Choroid plexus epithelial cell (primary cell): ENCODE measurements at regions not wholly inside any gene's neighbourhood (a gene's known extent, or its start where the extent isn't known, plus 50 kb on each side); places are given as distances from the start of the nearest gene placed in this dataset.

Source experiments
- DNase-seq: peaks from one replicate; pipeline ENCODE4 v3.0.0-alpha.2; 2010; ENCODE audit warnings: low read depth
- H3K4me3 ChIP-seq: 2 replicates; pipeline ENCODE4 v1.5.1; 2011; ENCODE audit warnings: low read depth, mild to moderate bottlenecking, control low read depth, low read length, moderate library complexity
- TF ChIP-seq, protein P1 (sequence below): conservative IDR thresholded peaks from 2 replicates; pipeline ENCODE4 v1.5.1; 2011; ENCODE audit warnings: low read depth, mild to moderate bottlenecking, control low read depth, inconsistent platforms, low read length, moderate library complexity

DNA sequence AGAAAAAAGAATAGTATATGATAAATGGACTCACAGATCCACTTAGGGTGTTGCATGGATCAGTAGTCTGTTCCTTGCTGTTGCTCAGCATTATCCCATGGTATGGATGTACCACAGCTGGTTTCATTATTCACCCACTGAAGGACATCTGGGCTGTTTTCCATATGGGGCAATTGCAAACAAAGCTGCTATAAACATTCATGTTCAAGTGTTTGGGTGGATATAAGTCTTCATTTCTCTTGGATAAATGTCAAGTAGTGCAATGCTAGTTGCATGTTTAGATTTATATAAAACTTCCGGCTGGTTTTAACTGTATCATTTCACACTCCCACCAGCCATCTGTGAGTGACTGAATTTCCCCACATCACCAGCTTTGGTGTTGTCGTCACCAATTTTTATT, 137.7 kb downstream of the ASB7 start:
- no peak for DNase-seq
- no peak overlapping the region for H3K4me3 ChIP-seq
- TF ChIP-seq, protein P1, sequence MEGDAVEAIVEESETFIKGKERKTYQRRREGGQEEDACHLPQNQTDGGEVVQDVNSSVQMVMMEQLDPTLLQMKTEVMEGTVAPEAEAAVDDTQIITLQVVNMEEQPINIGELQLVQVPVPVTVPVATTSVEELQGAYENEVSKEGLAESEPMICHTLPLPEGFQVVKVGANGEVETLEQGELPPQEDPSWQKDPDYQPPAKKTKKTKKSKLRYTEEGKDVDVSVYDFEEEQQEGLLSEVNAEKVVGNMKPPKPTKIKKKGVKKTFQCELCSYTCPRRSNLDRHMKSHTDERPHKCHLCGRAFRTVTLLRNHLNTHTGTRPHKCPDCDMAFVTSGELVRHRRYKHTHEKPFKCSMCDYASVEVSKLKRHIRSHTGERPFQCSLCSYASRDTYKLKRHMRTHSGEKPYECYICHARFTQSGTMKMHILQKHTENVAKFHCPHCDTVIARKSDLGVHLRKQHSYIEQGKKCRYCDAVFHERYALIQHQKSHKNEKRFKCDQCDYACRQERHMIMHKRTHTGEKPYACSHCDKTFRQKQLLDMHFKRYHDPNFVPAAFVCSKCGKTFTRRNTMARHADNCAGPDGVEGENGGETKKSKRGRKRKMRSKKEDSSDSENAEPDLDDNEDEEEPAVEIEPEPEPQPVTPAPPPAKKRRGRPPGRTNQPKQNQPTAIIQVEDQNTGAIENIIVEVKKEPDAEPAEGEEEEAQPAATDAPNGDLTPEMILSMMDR, result no peak

DNA sequence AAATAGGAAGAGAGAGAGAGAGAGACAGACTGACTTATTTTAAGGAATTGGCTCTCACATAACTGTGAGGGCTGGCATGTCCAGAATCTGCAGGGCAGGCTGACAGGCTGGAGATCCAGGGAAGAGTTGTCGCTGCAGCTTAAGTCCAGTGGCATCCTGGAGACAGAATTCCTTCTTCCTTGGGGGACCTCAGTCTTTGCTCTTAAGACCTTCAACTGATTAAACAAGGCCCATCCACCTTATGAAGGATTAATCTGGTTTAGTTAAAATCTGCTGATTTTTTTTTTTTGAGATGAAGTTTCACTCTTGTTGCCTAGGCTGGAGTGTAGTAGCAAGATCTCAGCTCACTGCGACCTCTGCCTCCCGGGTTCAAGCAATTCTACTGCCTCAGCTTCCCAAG, 128.0 kb upstream of the ALDH1A3 start:
- DNase-seq, result no peak
- TF ChIP-seq, protein P1, result no peak
- no peak overlapping the region for H3K4me3 ChIP-seq

GRCh38 chr15:100753503-100753902, 126.1 kb upstream of the ALDH1A3 start:
- DNase-seq, result no peak
- H3K4me3 ChIP-seq, result no peak overlapping the region
- TF ChIP-seq, protein P1, result no peak

DNA sequence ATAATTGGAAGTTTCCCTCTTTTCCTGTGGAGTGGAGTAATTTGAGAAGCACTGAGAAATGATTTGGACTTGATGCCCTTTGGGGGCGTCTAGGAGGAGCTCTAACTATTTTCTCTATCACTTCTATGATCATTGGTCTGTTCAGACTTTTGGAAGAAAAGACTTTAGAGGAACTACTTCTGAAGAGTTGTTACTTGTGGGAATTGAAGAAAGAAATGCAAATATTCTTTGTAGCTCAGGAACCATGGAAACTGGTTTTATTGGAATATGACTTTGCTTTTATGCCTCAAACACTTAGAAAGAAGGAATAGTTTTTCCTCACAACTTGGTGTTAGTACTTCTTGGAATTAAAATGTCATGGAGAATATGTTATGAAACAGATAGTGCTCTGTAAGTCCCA, 122.0 kb upstream of the ALDH1A3 start:
- H3K4me3 ChIP-seq, result no peak overlapping the region
- no peak for DNase-seq
- TF ChIP-seq, protein P1, result no peak

DNA sequence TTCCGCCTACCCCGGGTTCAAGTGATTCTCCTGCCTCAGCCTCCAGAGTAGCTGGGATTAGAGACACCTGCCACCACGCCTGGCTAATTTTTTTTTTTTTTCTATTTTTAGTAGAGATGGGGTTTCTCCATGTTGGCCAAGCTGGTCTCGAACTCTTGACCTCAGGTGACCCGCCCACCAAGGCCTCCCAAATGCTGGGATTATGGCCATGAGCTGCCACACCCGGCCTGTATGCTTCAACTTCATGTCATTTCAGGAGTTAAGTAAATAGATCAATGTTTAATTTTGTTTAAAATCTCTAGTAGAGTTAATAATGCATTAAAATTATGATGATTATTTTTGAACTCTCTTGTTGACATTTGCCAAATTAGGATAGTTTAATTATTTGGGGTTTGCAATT, 121.1 kb upstream of the ALDH1A3 start:
- TF ChIP-seq, protein P1, result no peak
- DNase-seq, result no peak
- H3K4me3 ChIP-seq, result no peak overlapping the region

DNA sequence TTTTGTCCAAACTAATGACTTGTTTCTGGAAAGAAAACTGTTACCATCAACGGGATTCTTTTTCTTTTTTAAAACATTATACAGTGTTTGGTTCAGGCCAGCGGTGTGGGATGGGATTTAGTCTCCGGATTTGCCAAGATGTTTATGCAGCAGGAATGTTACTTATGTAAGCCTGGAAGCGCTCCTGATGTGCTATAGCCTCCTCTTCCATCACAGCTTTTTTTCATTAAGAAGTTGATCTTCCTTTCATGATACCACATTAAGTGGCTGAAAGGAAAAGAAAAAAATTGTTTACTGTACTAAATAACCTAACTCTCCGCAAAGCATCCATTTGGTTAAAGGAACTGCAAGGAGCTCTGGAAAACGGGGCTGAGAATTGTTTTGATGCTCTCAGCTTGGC, 120.5 kb upstream of the ALDH1A3 start:
- DNase-seq, result peak; percentile 55
- TF ChIP-seq, protein P1, result no peak
- no peak overlapping the region for H3K4me3 ChIP-seq

GRCh38 chr15:100759698-100760356, 119.8 kb upstream of the ALDH1A3 start:
- peak; percentile 60 for DNase-seq
- H3K4me3 ChIP-seq, result no peak overlapping the region
- TF ChIP-seq, protein P1, result no peak
